Endothelial cell of umbilical vein (primary cell): ENCODE measurements at regions not wholly inside any gene's neighbourhood (a gene's known extent, or its start where the extent isn't known, plus 50 kb on each side); places are given as distances from the start of the nearest gene placed in this dataset.

Source experiments
- BruUV-seq: library from RNA; stranded (reverse); fragments of 400-500 nt; replicated peaks from 2 replicates; lab custom pipeline; 2021; lab: Mats Ljungman, UMichigan
- CTCF ChIA-PET: fragments of 300-600, 350-600 bp; sonication (Branson Sonifier 250); formaldehyde crosslinking; loops from one replicate; lab custom pipeline; 2021; ENCODE audit warnings: antibody characterized with exemption, inconsistent platforms; lab: Charles Lee
- POLR2A ChIA-PET: fragments of 300-600, 350-600 bp; sonication (Branson Sonifier 250); formaldehyde crosslinking; loops from one replicate; lab custom pipeline; 2021; ENCODE audit warnings: antibody characterized with exemption, inconsistent platforms; lab: Charles Lee
- DNase-seq: peaks from one replicate; pipeline ENCODE4 v3.0.0-alpha.2; 2011; ENCODE audit warnings: low read depth, low spot score
- FAIRE-seq: peaks from 2 replicates; lab custom pipeline; 2011; peaks lifted over from hg19 to GRCh38; lab: Jason Lieb, UNC
- H2AFZ ChIP-seq: 2 replicates; pipeline ENCODE4 v1.6.0; 2012; ENCODE audit warnings: low read depth, low read length, control low read depth, inconsistent platforms
- H3K27ac ChIP-seq: 2 replicates; pipeline ENCODE4 v1.5.1; 2011; ENCODE audit warnings: low read depth, mild to moderate bottlenecking, control low read depth, low read length, moderate library complexity; ENCODE audit not compliant: insufficient read depth
- H3K27me3 ChIP-seq, 2 experiments: 2 replicates each; pipeline versions ENCODE4 v1.6.0 to v1.6.1; 2011; ENCODE audit warnings: low read length in 2 of 2, mixed read lengths in 1 of 2; ENCODE audit not compliant: control insufficient read depth in 2 of 2, insufficient read depth in 2 of 2
- H3K36me3 ChIP-seq, 2 experiments: 2 replicates in 1 of 2; 3 replicates in 1 of 2; pipeline ENCODE4 v1.5.1; 2011; ENCODE audit warnings: low read length in 2 of 2, mild to moderate bottlenecking in 1 of 2, moderate library complexity in 1 of 2; ENCODE audit not compliant: control insufficient read depth in 2 of 2, insufficient read depth in 2 of 2; ENCODE audit errors: extremely low read depth in 1 of 2
- H3K4me1 ChIP-seq: 3 replicates; pipeline ENCODE4 v1.5.1; 2011; ENCODE audit warnings: mild to moderate bottlenecking, low read length; ENCODE audit not compliant: control insufficient read depth, insufficient read depth; ENCODE audit errors: extremely low read depth
- H3K4me2 ChIP-seq: 2 replicates; pipeline ENCODE4 v1.6.1; 2011; ENCODE audit warnings: low read length, control low read depth, mixed read lengths; ENCODE audit not compliant: insufficient read depth
- H3K4me3 ChIP-seq, 3 experiments: fragments of 200-600 bp in 1 of 3; sonication (generic), shearing (Covaris generic) in 1 of 3; replicated peaks in 1 of 3; 2 replicates each; pipeline ENCODE4 v1.5.1; 2011 to 2016; ENCODE audit warnings: control low read depth in 3 of 3, low read length in 3 of 3, mild to moderate bottlenecking in 2 of 3, inconsistent platforms in 1 of 3, low read depth in 1 of 3, moderate library complexity in 1 of 3; ENCODE audit not compliant: insufficient read depth in 1 of 3
- H3K79me2 ChIP-seq: 2 replicates; pipeline ENCODE4 v1.6.0; 2012; ENCODE audit warnings: low read length, inconsistent platforms; ENCODE audit not compliant: control insufficient read depth, insufficient read depth
- H3K9ac ChIP-seq: replicated peaks from 2 replicates; pipeline ENCODE3; 2011; ENCODE audit warnings: low read length, control low read depth; ENCODE audit not compliant: insufficient read depth; ENCODE audit errors: extremely low read depth
- H3K9me1 ChIP-seq: replicated peaks from 3 replicates; pipeline ENCODE4 v1.6.0; 2011; ENCODE audit warnings: mild to moderate bottlenecking, low read length; ENCODE audit not compliant: control insufficient read depth, insufficient read depth; ENCODE audit errors: extremely low read depth
- H3K9me3 ChIP-seq: replicated peaks from 2 replicates; pipeline ENCODE4 v1.5.1; 2012; ENCODE audit warnings: low read length, inconsistent platforms; ENCODE audit not compliant: control insufficient read depth, insufficient read depth
- H4K20me1 ChIP-seq: replicated peaks from 2 replicates; pipeline ENCODE3; 2011; ENCODE audit warnings: mild to moderate bottlenecking, low read length; ENCODE audit not compliant: control insufficient read depth, insufficient read depth; ENCODE audit errors: extremely low read depth
- EZH2 ChIP-seq: IDR thresholded peaks from 2 replicates; pipeline ENCODE4 v1.6.1; 2012; ENCODE audit warnings: borderline replicate concordance, low read depth, mild to moderate bottlenecking, moderate library complexity, low read length, inconsistent platforms; ENCODE audit not compliant: severe bottlenecking
- FOS ChIP-seq: IDR thresholded peaks from 2 replicates; pipeline ENCODE4 v1.6.1; 2011; ENCODE audit warnings: mild to moderate bottlenecking, low read length, moderate library complexity, borderline replicate concordance; ENCODE audit not compliant: insufficient read depth
- GATA2 ChIP-seq: IDR thresholded peaks from 2 replicates; pipeline ENCODE4 v1.7.0; 2011; ENCODE audit warnings: low read depth, mild to moderate bottlenecking, moderate library complexity, mixed read lengths, low read length; ENCODE audit not compliant: insufficient read length, insufficient read depth
- JUN ChIP-seq: IDR thresholded peaks from 2 replicates; pipeline ENCODE4 v1.6.1; 2011; ENCODE audit warnings: borderline replicate concordance, low read depth; ENCODE audit not compliant: insufficient read length, insufficient read depth
- MYC ChIP-seq: IDR thresholded peaks from one replicate; pipeline ENCODE4 v1.6.1; 2011; ENCODE audit warnings: mild to moderate bottlenecking, low read depth, low read length
- POLR2A ChIP-seq: IDR thresholded peaks from 2 replicates; pipeline ENCODE4 v1.6.1; 2012; ENCODE audit warnings: low read depth, mild to moderate bottlenecking, control low read depth, low read length
- dilution Hi-C: fragments of 300-500 bp; cut with MboI; formaldehyde crosslinking; loops from one replicate; pipeline ENCODE4 v1.15.0; 2019; ENCODE audit warnings: low sequenced_read_pairs; ENCODE audit not compliant: extremely low pct_ligation_motif_present
- intact Hi-C: fragments of 100-400 bp; cut with micrococcal nuclease; formaldehyde crosslinking; loops from one replicate; pipeline ENCODE4 v1.10.0; 2022
- TF ChIP-seq, protein P1 (sequence below), 2 donors: IDR thresholded peaks; 1 replicate in 1 of 2; 2 replicates in 1 of 2; pipeline ENCODE4 v1.5.1; 2011; ENCODE audit warnings: low read length in 2 of 2, mild to moderate bottlenecking in 2 of 2, moderate library complexity in 2 of 2, control low read depth in 1 of 2, inconsistent platforms in 1 of 2, low read depth in 1 of 2; ENCODE audit not compliant: insufficient read depth in 1 of 2; ENCODE audit errors: extremely low read depth in 1 of 2
- TF ChIP-seq, protein P2 (sequence below): IDR thresholded peaks from 2 replicates; pipeline ENCODE4 v1.6.1; 2011; ENCODE audit not compliant: insufficient read depth, insufficient read length

DNA sequence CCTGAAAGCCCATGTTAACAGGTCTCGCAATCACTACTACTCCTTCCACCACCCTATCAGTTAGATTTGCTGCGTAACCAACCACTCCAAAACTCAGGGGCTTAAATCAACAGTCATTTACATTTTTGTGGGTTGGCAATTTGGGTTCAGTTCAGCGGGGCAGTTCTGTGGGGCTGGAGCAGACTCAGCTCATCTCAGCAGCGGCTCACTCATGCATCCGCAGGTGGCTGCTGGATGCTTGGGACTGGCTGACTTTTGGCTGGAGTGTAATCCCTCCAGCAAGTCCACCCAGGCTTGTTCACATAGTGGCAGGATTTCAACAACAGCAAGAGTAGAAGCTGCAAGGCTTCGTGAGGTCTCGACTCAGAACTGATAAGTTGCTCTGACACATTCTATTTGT is 79.2 kb downstream of the NEUROD6 start:
- H3K4me3 ChIP-seq, result no peak overlapping the region
- dilution Hi-C loops, result no loop called here
- CTCF ChIA-PET, result no interaction called here

More for the DNA sequence above, 79.2 kb downstream of the NEUROD6 start:
- Histone ChIP-seq H3K9me1 (no peaks in the 10 kb centered on the region), H3K4me1 (no peaks in the 10 kb centered on the region), H3K27me3 (no peaks in the 10 kb centered on the region), H2AFZ (no peak overlapping the region), H3K9ac (no peak overlapping the region), H4K20me1 (no peaks in the 10 kb centered on the region), H3K36me3 (no peaks in the 10 kb centered on the region), H3K27ac (no peak overlapping the region), H3K9me3 (no peaks in the 10 kb centered on the region), H3K4me2 (no peak overlapping the region), H3K79me2 (no peaks in the 10 kb centered on the region)
- no peak for DNase-seq
- intact Hi-C loops, result no loop called here
- BruUV-seq, result no TSS peak
- POLR2A ChIA-PET, result no interaction called here
- FAIRE-seq, result no peak
- no peak for TF ChIP-seq JUN
- TF ChIP-seq GATA2, result no peak
- TF ChIP-seq FOS, result no peak
- TF ChIP-seq EZH2, result no peak
- no peak for TF ChIP-seq POLR2A
- TF ChIP-seq MYC, result no peak
- TF ChIP-seq, protein P1, sequence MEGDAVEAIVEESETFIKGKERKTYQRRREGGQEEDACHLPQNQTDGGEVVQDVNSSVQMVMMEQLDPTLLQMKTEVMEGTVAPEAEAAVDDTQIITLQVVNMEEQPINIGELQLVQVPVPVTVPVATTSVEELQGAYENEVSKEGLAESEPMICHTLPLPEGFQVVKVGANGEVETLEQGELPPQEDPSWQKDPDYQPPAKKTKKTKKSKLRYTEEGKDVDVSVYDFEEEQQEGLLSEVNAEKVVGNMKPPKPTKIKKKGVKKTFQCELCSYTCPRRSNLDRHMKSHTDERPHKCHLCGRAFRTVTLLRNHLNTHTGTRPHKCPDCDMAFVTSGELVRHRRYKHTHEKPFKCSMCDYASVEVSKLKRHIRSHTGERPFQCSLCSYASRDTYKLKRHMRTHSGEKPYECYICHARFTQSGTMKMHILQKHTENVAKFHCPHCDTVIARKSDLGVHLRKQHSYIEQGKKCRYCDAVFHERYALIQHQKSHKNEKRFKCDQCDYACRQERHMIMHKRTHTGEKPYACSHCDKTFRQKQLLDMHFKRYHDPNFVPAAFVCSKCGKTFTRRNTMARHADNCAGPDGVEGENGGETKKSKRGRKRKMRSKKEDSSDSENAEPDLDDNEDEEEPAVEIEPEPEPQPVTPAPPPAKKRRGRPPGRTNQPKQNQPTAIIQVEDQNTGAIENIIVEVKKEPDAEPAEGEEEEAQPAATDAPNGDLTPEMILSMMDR (IDR thresholded peaks at IDR 0.05; ENCODE audit: extremely low read depth in 1 of 2, insufficient read depth in 1 of 2, low read depth in 1 of 2, low read length in 2 of 2), result no peak
- TF ChIP-seq, protein P2, sequence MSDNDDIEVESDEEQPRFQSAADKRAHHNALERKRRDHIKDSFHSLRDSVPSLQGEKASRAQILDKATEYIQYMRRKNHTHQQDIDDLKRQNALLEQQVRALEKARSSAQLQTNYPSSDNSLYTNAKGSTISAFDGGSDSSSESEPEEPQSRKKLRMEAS, result no peak
